ENCODE measurements at regions not wholly inside any gene's neighbourhood (a gene's known extent, or its start where the extent isn't known, plus 50 kb on each side); places are given as distances from the start of the nearest gene placed in this dataset.
"Not testable (repeated sequence)": the region's sequence is repeated elsewhere in the genome, so short reads cannot be mapped to it uniquely, and the experiment has no call there.

DNA sequence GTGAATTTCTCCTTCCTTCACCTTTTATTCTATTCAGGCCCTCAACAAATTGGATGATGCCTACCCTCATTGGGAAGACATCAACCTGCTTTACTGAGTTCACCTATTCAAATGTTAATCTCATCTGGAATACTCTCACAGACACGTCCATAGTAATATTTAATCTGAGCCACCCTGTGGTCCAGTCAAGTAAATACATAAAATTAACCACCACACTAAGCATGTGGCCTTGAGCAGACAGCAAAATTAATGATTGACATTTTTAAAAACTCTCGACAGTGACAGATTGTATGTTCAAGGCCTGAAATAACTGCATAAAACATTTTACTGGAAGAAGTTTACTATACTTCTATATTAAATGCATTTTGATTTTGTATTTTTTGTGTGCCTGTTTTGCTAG lies 540.6 kb upstream of the GCFC2 start:
- DNase-seq = no peak

DNA sequence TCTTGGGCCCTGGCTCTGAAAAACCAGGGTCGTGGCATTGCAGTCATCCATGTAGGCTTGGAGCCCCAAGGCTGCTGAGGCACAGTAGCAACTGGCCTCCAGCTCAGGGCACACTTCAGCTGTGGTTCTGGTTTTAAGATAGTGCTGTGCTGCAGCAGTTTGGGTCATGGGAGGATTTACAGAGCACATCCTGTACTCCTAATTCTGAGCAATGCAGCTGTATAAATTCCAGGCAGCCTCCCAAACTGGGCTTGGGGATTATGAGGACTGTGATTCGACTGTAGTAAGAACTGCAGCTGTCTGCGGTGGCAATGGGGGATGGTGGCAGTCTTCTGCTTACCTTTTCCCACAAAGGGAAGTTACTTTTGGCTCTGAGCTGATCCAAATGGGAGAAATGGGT lies 536.3 kb upstream of the GCFC2 start:
- DNase-seq = no peak

DNA sequence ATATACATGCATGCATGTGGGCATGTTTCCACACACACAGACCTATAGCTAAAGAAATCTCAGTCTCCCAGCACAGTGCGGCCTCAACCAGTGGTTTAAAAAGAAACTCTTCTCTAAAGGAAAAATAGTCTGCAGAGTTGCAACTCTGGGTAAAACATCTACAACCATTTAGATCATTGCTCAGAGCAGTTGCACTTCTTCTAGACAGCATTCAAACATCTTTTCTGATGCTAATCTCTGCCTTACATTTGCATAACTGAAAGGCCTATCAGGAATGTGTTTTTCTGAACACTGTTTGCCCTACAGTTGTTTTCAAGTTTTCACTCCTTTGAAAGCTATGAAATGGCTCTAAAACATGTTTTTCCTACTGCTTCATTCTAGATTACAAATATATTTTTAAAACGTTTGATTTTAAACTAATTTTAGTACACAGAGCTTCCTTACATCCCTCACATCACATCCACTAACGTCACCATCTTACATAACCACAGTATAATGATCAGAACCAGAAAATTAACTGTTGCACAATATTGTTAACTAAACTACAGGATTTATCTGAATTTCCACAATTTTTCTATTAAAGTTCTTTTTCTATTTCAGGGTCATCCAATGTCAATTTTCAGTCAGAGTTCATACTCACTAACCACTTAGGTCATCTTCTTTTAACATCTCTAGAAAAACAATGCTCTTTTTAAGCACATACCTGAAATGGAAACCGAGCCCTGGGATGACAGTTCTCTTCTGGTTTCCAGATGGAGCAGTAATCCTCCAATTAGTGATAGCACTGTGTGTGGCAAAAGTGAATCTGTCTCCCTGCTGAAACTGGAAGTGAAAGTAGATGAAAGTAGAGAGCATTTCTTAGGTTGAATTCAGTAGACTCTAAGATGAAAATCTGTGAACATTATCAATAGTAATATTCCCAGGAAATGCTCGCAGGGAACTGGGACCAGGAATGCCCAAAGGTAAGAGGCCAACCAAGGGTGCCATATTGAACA lies 501.6 kb upstream of the GCFC2 start:
- no peak for DNase-seq

DNA sequence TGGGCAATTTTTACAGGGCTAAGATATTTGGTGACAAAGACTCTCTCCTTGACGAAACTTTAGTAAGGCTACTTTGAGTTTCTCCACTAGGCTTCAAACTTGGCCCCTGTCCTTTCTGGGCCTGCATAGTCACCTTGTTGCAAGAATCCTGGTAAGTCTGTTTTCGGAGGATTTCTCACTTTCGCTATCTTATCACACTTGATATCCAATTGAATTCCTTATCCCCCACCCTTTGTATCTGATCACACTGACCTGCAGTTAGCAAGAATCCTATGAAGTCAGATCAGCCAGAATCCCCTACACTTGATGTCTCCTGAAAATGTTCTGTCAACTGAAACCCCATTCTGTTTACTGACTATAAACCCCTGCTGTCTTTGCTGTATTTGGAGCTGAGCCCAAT lies 499.8 kb upstream of the GCFC2 start:
- DNase-seq = no peak

DNA sequence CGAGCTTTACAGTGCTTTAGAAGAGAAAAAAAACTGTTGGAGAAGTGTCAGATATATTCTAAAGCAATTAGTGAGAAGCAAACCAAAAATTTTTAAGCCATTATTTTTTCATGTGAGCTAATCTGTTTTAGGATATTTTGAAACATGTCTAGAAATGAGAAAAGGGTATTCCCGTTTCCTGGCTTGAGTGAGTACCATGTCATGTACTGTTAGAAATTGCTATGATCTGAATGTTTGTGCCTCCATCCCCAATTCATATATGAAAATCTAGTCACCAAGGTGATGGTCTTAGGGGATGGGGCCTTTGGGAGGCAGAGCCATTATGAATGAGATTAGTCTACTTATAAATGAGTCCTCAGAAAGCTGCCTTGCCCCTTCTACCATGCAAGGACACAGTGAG lies 493.3 kb upstream of the GCFC2 start:
- DNase-seq = no peak

DNA sequence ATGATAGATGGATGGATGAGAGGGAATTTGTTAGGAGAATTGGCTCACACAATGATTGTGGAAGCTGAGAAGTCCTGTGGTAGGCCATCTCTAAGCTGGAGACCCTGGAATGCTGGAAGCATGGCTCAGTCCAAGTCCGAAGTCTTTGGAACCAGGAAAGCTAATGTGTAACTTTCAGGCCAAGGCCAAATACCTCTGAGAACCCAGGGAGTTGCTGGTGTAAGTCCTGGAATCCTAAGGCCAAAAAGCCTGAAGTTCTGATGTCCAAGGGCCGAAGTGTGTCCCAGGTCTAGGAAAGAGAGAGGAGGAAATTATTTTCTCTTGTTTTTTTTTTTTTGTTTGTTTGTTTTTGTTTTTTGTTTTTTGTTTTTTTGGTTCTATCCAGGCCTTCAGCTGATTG lies 492.2 kb upstream of the GCFC2 start:
- DNase-seq = no peak

DNA sequence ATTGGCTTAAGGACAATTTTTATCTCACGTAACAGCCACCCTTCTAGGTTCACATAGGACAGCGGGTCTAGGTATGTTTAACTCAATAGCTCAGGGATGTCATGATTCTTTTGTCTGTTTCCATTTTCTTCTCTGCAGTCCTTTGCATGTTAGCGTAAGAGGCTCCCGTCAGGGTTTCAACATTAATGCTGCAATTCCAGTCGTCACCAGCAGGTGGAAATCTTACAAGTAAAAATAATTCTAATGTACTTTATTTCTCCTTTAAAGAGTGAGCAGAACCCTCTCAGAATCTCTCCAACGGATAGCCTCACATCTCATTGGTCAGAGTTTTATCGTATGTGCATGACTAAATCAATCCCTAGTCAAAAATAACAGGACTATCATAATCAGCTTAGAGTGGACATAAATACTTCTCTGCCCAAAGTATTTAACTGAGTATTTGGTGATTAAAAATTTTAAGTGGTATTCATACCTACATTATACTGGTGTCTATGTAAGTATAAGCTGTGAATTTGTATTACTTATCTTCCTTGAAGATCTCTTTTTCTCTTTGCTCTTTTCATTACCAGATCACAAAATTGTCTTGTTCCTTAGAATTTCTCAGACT lies 487.2 kb upstream of the GCFC2 start:
- peak; percentile 39 for DNase-seq

DNA sequence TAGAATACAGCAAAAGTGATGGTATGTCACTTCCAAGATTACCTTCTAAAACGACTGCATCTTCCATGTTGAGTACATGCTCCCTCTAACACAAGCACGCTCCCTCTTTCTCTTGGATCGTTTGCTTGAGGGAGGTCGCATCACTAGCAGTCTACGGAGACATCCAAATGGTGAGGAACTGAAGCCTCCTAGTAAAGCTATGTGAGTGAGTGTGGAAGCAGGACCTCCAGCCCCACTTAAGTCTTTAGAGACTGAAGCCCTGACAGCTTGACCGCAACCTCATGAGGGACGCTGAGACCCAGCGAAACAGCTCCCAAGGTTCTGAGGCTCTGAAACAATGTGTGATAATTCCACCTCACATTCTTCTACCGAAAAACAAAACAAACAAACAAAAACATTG lies 486.7 kb upstream of the GCFC2 start:
- DNase-seq = no peak

DNA sequence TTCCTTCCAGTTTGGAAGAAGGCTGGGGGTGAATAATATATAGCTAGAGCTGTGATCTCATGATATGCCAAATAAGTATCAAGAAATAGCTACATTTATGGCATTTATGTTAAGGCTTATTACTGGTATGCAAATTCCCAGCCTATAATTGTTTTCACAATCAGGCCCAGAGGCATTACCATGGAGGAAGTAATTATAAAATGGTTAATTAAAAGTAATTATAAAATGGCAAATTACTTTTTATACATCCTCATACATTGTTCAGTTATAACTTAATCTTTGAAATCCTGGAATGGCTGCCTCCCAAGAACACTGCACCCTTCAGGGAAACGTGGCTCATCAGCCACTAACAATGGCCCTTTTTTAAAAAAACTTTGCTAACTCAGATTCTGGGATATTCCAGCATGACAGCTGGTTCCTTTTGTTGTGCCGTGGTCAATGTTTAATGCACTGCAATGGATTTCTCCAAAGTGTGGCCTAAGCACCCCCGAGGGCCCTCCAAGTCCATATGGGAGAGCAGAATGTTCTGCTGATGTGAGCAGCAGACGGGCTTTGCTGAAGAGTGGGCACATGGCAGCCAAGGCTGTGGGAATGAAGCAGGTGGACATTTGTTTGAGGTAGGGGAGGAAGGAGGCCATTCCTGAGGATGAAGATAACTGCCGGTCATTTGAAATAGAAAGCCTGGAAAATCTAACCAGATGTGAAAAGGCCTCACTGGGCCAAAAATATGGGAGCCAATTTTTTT lies 483.5 kb upstream of the GCFC2 start:
- no peak for DNase-seq

DNA sequence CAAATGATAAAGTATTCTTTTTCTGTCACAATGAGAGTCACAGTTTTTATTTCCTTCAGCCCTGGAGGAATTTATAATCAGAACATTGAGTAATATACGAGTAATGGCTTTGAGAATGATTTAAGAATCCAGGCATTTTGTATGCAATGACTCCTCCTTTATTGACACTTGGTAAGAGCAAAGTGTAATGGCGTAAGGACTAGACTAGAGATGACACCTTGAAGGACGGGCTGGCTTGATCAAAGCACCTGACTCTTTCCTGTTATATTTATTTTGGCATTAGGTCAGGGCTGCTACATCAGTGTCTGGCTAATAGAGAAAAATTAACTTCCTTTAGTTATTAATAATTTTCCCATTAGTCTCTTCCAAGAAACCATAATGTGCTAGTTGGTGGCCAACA lies 482.4 kb upstream of the GCFC2 start:
- peak; percentile 9 for DNase-seq

DNA sequence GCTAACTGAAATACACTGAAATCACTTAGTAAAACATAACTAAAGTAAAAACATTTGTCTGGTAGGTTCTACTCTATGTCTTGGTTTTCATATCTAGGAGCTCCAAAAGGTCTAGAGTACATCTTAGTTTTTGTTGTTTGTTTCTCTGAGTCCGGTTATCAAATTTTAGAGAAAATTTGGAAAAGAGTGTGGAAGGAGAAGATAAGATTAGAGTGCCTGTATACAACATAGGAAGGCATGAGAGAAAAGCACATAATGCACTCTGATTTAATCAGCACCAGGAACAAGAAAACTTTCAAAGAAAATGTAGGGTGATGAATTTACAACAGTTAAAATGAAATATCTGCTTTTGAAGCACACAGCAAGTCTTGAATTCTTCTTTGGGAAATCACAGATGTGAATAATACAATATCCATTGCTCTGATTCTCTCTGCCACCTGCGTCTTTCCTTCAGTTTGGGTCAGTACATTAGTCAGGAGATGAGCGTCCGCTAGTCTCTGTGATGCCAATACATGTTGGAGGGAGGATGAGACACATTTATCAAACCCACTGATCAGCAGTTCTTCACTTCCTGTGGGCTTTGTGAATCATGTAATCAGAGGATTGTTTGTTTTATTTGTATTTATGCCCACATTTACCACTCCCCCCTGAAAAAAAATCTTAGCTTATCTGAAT lies 477.8 kb upstream of the GCFC2 start:
- DNase-seq = no peak

DNA sequence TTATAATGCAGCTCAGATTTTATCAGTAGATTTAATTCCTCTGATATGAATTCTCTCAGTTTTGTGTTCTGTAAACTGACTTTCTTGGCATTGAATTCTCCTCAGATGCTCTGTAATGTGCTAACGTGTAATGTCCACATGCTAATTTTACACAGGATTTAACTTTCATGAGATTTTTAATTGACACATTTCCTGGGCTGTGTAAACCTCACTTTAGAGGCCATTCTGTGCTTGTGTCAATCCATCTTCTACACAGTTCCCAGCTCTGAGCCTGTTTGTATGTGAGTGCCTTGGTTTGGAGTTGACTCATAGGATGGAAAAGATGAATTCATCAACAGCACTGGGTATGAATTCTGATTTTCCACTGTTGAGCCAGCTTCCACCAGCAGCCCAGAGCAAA lies 476.7 kb upstream of the GCFC2 start:
- DNase-seq = no peak

DNA sequence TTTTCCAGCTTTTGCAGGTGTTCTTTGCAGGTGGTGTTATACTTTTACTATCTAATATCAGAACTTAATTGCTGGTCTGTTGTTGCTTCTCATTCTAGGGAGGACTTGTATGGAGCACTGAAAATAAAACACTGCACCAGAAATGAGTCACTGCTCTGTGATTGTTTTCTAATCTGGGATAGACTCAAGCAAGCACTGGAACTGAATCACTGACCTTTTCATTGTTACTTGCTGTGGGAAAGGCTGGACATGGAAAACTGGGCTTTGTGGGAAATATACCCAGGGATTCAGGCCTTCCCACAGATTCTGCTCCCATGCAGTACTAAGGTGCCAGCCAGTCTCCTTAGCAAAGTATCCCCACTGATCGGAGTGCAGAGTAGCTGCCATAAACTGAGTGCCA lies 470.0 kb upstream of the GCFC2 start:
- peak; percentile 37 for DNase-seq

DNA sequence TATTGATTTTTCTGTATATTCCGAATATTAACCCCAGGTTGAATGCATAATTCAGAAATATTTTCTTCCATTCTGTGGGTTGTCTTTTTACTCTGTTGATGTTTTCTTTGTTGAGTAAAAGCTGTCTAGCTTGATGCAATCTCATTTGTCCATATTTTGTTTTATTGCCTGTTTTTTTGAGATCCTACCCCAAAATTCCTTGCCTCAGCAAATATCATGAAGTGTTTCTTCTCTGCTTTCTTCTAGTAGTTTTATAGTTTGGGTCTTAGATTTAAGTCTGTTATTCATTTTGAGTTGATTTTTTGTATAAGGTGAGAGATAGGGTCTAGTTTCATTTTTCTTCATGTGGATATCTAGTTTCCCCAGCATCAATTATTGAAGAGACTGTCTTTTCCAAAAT lies 467.9 kb upstream of the GCFC2 start:
- no peak for DNase-seq

DNA sequence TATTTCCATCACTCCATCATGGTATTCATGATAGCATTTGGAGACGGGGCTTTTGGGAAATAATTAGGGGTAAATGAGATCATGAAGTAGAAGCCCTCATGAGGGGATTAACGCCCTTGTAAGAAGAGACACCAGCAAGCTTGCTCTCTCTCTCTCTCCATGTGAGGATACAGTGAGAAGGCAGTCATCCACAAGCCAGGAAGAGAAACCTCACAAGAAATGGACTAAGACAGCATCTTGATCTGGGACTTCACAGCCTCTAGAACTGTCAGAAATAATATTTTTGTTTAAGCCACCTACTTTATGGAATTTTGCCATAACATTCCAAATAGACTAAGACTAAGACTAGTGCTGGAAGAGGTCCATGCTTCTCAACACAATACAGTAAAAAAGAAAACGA lies 464.6 kb upstream of the GCFC2 start:
- no peak for DNase-seq

DNA sequence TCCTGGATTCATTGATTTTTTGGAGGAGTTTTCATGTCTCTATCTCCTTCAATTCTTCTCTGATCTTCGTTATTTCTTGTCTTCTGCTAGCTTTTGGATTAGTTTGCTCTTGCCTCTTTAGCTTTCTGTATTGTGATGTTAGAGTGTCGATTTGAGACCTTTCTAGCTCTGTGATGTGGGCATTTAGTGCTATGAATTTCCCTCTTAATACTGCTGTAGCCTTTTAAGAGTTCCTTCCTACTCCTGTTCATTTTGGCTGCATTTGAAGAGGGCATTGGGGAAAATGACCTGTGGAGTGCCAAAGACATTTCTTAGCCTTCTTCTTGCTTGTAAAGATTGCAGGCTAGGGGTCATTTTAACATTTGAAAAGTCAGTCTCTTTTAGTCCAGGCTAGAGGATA lies 463.8 kb upstream of the GCFC2 start:
- no peak for DNase-seq

DNA sequence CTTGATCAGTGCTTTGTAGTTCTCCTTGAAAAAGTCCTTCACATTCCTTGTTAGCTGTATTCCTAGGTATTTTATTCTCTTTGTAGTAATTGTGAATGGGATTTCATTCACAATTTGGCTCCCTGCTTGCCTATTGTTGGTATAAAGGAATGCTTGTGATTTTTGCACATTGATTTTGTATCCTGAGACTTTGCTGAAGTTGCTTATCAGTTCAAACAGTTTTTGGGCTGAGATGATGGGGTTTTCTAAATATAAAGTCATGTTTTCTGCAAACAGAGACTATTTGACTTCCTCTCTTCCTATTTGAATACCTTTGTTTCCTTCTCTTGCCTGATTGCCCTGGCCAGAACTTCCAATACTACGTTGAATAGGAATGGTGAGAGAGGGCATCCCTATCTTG lies 462.5 kb upstream of the GCFC2 start:
- not testable (repeated sequence) for DNase-seq

DNA sequence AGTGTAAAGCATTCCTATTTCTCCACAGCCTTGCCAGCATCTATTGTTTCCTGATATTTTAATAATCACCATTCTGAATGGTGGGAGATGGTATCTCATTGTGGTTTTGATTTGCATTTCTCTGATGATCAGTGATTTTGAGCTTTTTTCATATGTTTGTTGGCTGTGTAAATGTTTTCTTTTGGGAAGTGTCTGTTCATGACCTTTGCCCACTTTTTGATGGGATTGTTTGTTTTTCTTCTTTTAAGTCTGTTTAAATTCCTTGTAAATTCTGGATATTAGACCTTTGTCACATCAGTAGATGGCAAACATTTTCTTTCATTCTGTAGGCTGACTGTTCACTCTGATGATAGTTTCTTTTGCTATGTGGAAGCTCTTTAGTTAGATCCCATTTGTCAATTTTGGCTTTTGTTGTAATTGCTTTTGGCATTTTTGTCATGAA lies 461.5 kb upstream of the GCFC2 start:
- not testable (repeated sequence) for DNase-seq

DNA sequence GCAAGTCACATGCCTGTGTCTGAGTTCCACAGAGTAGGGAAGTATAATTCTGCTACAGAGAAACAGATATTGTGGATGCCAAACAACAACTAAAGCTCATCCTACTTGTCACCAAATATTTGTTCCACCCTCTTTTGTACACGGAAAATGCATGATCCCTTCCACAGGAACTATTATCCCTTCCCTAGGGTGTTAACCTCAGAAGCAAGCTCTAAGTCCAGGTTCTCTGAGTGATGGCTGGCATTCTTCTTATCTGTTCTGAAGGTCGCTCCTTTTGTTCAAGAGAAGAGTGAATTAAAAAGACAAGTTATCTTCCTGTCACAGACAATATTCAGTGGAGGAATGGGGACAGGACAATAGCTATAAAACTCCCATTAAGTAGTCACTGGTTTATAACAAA lies 460.1 kb upstream of the GCFC2 start:
- no peak for DNase-seq

DNA sequence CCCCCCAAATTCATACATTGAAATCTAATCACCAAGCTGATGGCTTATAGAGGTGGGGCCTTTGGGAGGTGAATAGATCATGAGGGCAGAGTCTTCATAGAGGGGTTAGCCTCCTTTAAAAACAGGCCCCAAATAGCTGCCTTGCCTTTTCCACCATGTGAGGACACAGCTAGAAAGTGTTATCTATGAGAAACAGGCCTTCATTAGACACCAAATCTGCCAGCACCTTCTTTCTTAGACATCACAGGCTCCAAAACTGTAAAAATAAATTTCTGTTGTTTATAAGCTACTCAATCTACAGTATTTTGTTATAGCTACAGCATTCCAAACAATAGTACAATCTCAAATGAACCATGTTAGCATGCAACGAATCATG lies 459.3 kb upstream of the GCFC2 start:
- DNase-seq = no peak

DNA sequence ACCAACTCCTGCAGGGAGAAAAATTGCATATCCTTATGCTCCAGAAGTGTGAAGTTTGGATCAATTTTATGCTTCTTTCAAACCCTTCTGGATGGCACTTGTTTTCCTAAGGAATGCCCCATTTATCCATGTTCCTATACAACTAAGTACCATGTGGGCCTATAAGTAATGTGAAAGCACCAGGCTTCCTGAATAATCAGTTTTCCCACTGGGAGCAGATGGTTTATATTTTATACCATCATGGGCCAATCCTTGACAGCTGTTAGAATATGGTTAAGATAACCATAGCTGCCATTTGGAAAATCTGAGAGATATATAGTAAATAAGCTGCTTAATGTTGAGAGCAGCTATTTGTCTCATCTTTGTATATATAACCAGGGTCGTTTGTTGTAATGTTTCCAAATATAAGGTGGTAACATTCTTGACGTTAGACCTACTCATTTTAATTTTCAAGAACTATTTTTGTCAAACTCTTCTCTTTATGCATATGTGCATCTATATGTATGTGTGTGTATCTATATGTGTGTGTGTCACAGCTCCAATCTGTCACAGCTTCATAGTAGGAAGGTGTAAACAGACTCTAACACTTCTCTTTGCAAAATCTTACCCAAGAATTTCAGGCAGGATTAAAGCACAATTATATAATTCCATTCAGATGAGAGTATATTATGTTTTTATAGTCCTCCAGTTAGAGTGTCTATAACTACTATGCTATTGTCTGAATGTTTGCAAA lies 458.7 kb upstream of the GCFC2 start:
- DNase-seq = no peak

DNA sequence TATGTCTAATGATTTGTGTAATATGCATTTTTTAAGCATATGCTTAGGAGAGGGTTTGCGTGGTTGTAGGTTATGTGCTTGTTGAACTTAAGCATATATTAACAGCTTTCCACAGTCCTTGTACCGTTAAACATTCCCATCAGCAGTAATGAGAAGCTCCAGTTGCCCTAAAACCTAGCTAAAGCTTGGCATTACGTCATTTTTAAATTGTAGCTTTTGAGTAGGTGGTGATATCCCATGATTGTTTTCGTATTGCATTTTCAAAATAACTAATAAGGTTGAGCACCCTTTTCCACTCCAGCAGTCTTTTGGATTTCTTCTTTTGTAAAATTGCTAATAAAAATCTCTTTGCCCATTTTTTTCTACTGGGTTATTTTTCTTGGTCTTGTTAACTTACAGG lies 453.1 kb upstream of the GCFC2 start:
- DNase-seq = no peak

DNA sequence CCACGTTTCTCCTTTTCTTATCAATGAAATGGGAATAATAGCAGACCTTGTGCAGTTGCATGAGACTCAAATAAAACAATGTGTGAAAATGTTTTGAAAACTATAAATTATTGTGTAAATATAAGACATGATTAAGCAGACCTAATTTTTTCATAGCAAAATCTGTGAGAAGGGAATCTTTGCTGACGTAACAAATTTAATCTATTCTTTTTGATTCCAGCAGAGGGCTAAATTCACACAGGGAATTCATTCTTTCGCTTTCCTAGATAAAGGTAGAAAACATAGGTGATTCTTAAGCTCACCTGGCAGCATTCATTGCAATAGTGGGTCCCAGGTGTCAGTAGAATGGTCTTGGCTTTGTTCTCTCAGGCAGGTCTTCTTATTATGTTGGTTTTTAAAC lies 450.0 kb upstream of the GCFC2 start:
- DNase-seq = no peak
